ENCODE measurements at regions not wholly inside any gene's neighbourhood (a gene's known extent, or its start where the extent isn't known, plus 50 kb on each side); places are given as distances from the start of the nearest gene placed in this dataset.

- no peak for DNase-seq
Measured at GRCh38 chr17:71237903-71238538, 882.8 kb upstream of the SOX9 start.

GRCh38 chr17:71247441-71248015, 873.3 kb upstream of the SOX9 start:
- no peak for DNase-seq

- no peak for DNase-seq
Measured at GRCh38 chr17:71251276-71251675, 869.5 kb upstream of the SOX9 start.

GRCh38 chr17:71251951-71252350, 868.9 kb upstream of the SOX9 start:
- DNase-seq, result no peak

GRCh38 chr17:71252436-71252835, 868.4 kb upstream of the SOX9 start:
- DNase-seq, result no peak

- no peak for DNase-seq
Measured at GRCh38 chr17:71257096-71257495, 863.7 kb upstream of the SOX9 start.

- DNase-seq, result no peak
Measured at GRCh38 chr17:71260366-71260940, 860.4 kb upstream of the SOX9 start.

GRCh38 chr17:71262586-71262985, 858.2 kb upstream of the SOX9 start:
- no peak for DNase-seq

GRCh38 chr17:71267668-71268067, 853.2 kb upstream of the SOX9 start:
- DNase-seq, result no peak

- no peak for DNase-seq
Measured at GRCh38 chr17:71269201-71269600, 851.6 kb upstream of the SOX9 start.

- DNase-seq, result no peak
Measured at GRCh38 chr17:71273441-71273840, 847.4 kb upstream of the SOX9 start.

GRCh38 chr17:71276079-71276478, 844.7 kb upstream of the SOX9 start:
- DNase-seq, result no peak

- DNase-seq, result no peak
Measured at GRCh38 chr17:71283486-71283885, 837.3 kb upstream of the SOX9 start.

GRCh38 chr17:71284032-71284755, 836.6 kb upstream of the SOX9 start:
- DNase-seq, result no peak

GRCh38 chr17:71286625-71287024, 834.2 kb upstream of the SOX9 start:
- no peak for DNase-seq

- no peak for DNase-seq
Measured at GRCh38 chr17:71287071-71287823, 833.6 kb upstream of the SOX9 start.

GRCh38 chr17:71292006-71292405, 828.8 kb upstream of the SOX9 start:
- DNase-seq, result no peak

GRCh38 chr17:71296005-71296404, 824.8 kb upstream of the SOX9 start:
- DNase-seq, result no peak

GRCh38 chr17:71301063-71301462, 819.8 kb upstream of the SOX9 start:
- no peak for DNase-seq

GRCh38 chr17:71302721-71303549, 817.9 kb upstream of the SOX9 start:
- no peak for DNase-seq

- no peak for DNase-seq
Measured at GRCh38 chr17:71304498-71305158, 816.2 kb upstream of the SOX9 start.

GRCh38 chr17:71313866-71314265, 807.0 kb upstream of the SOX9 start:
- DNase-seq, result no peak

Data from CD4-positive, alpha-beta T cell treated with Interleukin-12 subunit alpha and Interleukin-12 subunit beta, for 1 hour (primary cell).